ENCODE measurements at regions not wholly inside any gene's neighbourhood (a gene's known extent, or its start where the extent isn't known, plus 50 kb on each side); places are given as distances from the start of the nearest gene placed in this dataset.
A peak's percentile ranks its signal among the peaks of the same experiment; 100 is the strongest.

DNA sequence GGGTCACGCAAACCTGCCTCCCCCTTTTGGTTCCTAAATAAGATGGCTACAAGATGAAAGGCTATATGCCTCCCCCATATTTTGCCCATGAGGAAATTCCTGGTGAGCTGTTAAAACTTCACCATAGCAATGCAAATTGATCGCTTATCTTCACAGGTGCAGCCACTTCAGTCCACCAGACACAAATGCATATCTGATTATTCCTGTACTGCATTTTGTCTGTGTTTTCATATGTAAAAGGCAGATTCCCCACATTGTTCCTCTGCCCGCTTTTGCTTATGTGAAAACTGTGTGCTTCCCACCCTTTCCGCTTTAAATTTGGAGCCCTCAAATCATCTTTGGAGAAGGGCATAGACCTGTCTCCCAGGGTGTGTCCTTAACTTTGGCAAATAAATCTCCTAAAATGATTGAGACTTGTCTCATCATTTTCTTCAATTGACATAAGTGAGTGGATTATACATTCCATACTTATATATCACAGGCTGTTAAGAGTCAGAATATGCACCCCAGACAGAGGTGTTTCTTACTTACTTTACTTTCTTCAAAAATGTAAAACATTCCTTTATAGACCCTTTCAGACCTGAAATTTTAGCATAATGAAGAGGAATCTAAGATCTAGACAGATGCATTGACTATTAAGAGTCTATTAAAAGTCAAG is 116.4 kb downstream of the CASP12 start:
- H3K9ac ChIP-seq (ENCODE audit: control insufficient read depth, extremely low read depth, insufficient read depth, low read length), result no peak overlapping the region
- no peak overlapping the region for H2AFZ ChIP-seq (ENCODE audit: control insufficient read depth, low read length)
- H3K9me3 ChIP-seq (ENCODE audit: control insufficient read depth, low read depth, low read length), result no peaks in the 10 kb centered on the region
- H3K27me3 ChIP-seq (ENCODE audit: control insufficient read depth, extremely low read depth, insufficient read depth, low read length), result no peaks in the 10 kb centered on the region
- no peaks in the 10 kb centered on the region for H3K9me1 ChIP-seq (ENCODE audit: control insufficient read depth, extremely low read depth, insufficient read depth, low read length)
- peak; percentile 5 for DNase-seq (ENCODE audit: low read depth, low spot score)
- no peak for TF ChIP-seq EZH2 (IDR thresholded peaks at IDR 0.05; ENCODE audit: low read length)
- TF ChIP-seq, protein P1, sequence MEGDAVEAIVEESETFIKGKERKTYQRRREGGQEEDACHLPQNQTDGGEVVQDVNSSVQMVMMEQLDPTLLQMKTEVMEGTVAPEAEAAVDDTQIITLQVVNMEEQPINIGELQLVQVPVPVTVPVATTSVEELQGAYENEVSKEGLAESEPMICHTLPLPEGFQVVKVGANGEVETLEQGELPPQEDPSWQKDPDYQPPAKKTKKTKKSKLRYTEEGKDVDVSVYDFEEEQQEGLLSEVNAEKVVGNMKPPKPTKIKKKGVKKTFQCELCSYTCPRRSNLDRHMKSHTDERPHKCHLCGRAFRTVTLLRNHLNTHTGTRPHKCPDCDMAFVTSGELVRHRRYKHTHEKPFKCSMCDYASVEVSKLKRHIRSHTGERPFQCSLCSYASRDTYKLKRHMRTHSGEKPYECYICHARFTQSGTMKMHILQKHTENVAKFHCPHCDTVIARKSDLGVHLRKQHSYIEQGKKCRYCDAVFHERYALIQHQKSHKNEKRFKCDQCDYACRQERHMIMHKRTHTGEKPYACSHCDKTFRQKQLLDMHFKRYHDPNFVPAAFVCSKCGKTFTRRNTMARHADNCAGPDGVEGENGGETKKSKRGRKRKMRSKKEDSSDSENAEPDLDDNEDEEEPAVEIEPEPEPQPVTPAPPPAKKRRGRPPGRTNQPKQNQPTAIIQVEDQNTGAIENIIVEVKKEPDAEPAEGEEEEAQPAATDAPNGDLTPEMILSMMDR (optimal IDR thresholded peaks at IDR 0.05 in 1 of 3, IDR thresholded peaks at IDR 0.05 in 1 of 3, conservative IDR thresholded peaks at IDR 0.05 in 1 of 3; ENCODE audit: extremely low read depth in 1 of 3, insufficient read depth in 2 of 3, low read length in 3 of 3), result no peak
- no peaks in the 10 kb centered on the region for H3K79me2 ChIP-seq (ENCODE audit: control insufficient read depth, insufficient read depth, low read length)
- H3K36me3 ChIP-seq (ENCODE audit: control insufficient read depth in 2 of 2, extremely low read depth in 1 of 2, insufficient read depth in 2 of 2, low read length in 2 of 2), result no peaks in the 10 kb centered on the region
- H4K20me1 ChIP-seq (ENCODE audit: control insufficient read depth, extremely low read depth, insufficient read depth, low read length), result no peaks in the 10 kb centered on the region
- no peak overlapping the region for H3K27ac ChIP-seq (ENCODE audit: control insufficient read depth, insufficient read depth, low read length)
- no peak for FAIRE-seq
- no peak overlapping the region for H3K4me3 ChIP-seq (ENCODE audit: control insufficient read depth in 2 of 3, extremely low read depth in 1 of 3, insufficient read depth in 2 of 3, low read depth in 1 of 3, low read length in 3 of 3)
- H3K4me1 ChIP-seq (ENCODE audit: control insufficient read depth, extremely low read depth, insufficient read depth, low read length), result peaks cover 23% of the 10 kb centered on the region
- dilution Hi-C loops (cut with MboI; ENCODE audit: extremely low pct_ligation_motif_present, low sequenced_read_pairs), result no loop called here
- H3K4me2 ChIP-seq (ENCODE audit: control insufficient read depth, extremely low read depth, insufficient read depth, low read depth, low read length), result peak overlapping the region; percentile 68

DNA sequence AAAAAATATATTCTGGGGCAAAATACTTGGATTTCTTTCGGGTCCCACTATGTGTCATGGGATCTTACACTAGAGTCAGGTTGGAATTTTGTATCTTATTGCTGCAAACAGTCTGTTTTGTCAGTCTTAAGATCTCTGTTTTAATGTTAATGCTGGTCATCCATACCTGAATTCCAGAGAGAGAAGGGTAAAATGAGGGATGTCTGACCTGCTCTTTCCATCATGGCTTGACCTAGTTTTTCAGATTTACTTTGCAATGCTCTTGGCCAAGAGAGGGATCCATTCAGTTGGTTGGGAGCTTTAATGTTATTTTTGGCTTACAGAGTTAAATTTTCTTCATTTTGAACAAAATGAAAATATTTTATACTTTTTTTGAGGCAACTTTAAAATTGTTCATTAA is 117.2 kb downstream of the CASP12 start:
- no peak overlapping the region for H3K27ac ChIP-seq (ENCODE audit: control insufficient read depth, insufficient read depth, low read length)
- peaks cover 31% of the 10 kb centered on the region for H3K4me1 ChIP-seq (ENCODE audit: control insufficient read depth, extremely low read depth, insufficient read depth, low read length)
- no peaks in the 10 kb centered on the region for H3K9me3 ChIP-seq (ENCODE audit: control insufficient read depth, low read depth, low read length)
- no peak overlapping the region for H3K4me2 ChIP-seq (ENCODE audit: control insufficient read depth, extremely low read depth, insufficient read depth, low read depth, low read length)
- no peaks in the 10 kb centered on the region for H3K27me3 ChIP-seq (ENCODE audit: control insufficient read depth, extremely low read depth, insufficient read depth, low read length)
- no peak overlapping the region for H3K4me3 ChIP-seq (ENCODE audit: control insufficient read depth in 2 of 3, extremely low read depth in 1 of 3, insufficient read depth in 2 of 3, low read depth in 1 of 3, low read length in 3 of 3)
- no peaks in the 10 kb centered on the region for H3K79me2 ChIP-seq (ENCODE audit: control insufficient read depth, insufficient read depth, low read length)
- H2AFZ ChIP-seq (ENCODE audit: control insufficient read depth, low read length), result no peak overlapping the region
- H3K9me1 ChIP-seq (ENCODE audit: control insufficient read depth, extremely low read depth, insufficient read depth, low read length), result no peaks in the 10 kb centered on the region
- H3K9ac ChIP-seq (ENCODE audit: control insufficient read depth, extremely low read depth, insufficient read depth, low read length), result no peak overlapping the region
- dilution Hi-C loops (cut with MboI; ENCODE audit: extremely low pct_ligation_motif_present, low sequenced_read_pairs), result no loop called here
- TF ChIP-seq, protein P1 (optimal IDR thresholded peaks at IDR 0.05 in 1 of 3, IDR thresholded peaks at IDR 0.05 in 1 of 3, conservative IDR thresholded peaks at IDR 0.05 in 1 of 3; ENCODE audit: extremely low read depth in 1 of 3, insufficient read depth in 2 of 3, low read length in 3 of 3), result no peak
- TF ChIP-seq EZH2 (IDR thresholded peaks at IDR 0.05; ENCODE audit: low read length), result no peak
- FAIRE-seq (no peak), DNase-seq (ENCODE audit: low read depth, low spot score) (no peak)
- no peaks in the 10 kb centered on the region for H4K20me1 ChIP-seq (ENCODE audit: control insufficient read depth, extremely low read depth, insufficient read depth, low read length)
- H3K36me3 ChIP-seq (ENCODE audit: control insufficient read depth in 2 of 2, extremely low read depth in 1 of 2, insufficient read depth in 2 of 2, low read length in 2 of 2), result no peaks in the 10 kb centered on the region
